GM06990 (cell line): ENCODE measurements at regions not wholly inside any gene's neighbourhood (a gene's known extent, or its start where the extent isn't known, plus 50 kb on each side); places are given as distances from the start of the nearest gene placed in this dataset.

ENCODE experiments used
- DNase-seq: peaks from one replicate; pipeline ENCODE4 v3.0.0-alpha.2; 2011; ENCODE audit not compliant: insufficient read length; ENCODE audit errors: extremely low read depth
- H3K27me3 ChIP-seq: replicated peaks from 2 replicates; pipeline ENCODE4 v1.6.0; 2011; ENCODE audit warnings: low read length; ENCODE audit not compliant: control insufficient read depth, insufficient read depth
- H3K36me3 ChIP-seq: 2 replicates; pipeline ENCODE4 v1.5.1; 2011; ENCODE audit warnings: low read length; ENCODE audit not compliant: control insufficient read depth, insufficient read depth
- H3K4me3 ChIP-seq: replicated peaks from 2 replicates; pipeline ENCODE4 v1.5.1; 2011; ENCODE audit warnings: low read depth, mild to moderate bottlenecking, control low read depth, low read length
- TF ChIP-seq, protein P1 (sequence below): IDR thresholded peaks from 2 replicates; pipeline ENCODE4 v1.5.1; 2011; ENCODE audit warnings: low read length, control low read depth, mild to moderate bottlenecking, inconsistent platforms; ENCODE audit not compliant: insufficient read depth, poor library complexity, severe bottlenecking

- H3K4me3 ChIP-seq = no peak overlapping the region
- TF ChIP-seq, protein P1, sequence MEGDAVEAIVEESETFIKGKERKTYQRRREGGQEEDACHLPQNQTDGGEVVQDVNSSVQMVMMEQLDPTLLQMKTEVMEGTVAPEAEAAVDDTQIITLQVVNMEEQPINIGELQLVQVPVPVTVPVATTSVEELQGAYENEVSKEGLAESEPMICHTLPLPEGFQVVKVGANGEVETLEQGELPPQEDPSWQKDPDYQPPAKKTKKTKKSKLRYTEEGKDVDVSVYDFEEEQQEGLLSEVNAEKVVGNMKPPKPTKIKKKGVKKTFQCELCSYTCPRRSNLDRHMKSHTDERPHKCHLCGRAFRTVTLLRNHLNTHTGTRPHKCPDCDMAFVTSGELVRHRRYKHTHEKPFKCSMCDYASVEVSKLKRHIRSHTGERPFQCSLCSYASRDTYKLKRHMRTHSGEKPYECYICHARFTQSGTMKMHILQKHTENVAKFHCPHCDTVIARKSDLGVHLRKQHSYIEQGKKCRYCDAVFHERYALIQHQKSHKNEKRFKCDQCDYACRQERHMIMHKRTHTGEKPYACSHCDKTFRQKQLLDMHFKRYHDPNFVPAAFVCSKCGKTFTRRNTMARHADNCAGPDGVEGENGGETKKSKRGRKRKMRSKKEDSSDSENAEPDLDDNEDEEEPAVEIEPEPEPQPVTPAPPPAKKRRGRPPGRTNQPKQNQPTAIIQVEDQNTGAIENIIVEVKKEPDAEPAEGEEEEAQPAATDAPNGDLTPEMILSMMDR = no peak
- no peak for DNase-seq
- H3K27me3 ChIP-seq = no peaks in the 10 kb centered on the region
- no peaks in the 10 kb centered on the region for H3K36me3 ChIP-seq
These were observed 558.2 kb downstream of the SLITRK6 start for GRCh38 chr13:85241060-85241459.

DNA sequence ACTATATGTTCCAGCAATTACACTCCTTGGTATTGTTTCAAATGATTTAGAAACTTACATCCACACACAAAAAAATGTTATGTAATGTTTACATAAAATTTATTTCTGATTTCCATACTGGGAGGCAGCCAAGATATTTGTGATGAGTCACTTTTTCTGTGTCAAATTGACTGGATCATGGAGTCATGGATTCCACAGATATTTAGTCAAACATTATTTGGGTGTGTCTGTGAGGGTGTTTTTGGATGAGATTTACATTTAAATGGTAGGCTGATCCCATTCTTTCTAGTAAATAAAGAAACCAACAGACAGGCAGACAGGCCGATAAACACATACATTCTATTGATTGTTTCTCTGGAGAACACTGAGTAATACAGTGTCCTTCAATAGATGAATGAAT lies 562.8 kb downstream of the SLITRK6 start:
- Histone ChIP-seq H3K27me3 (no peaks in the 10 kb centered on the region), H3K4me3 (no peak overlapping the region), H3K36me3 (no peaks in the 10 kb centered on the region)
- no peak for DNase-seq
- TF ChIP-seq, protein P1 = no peak

DNA sequence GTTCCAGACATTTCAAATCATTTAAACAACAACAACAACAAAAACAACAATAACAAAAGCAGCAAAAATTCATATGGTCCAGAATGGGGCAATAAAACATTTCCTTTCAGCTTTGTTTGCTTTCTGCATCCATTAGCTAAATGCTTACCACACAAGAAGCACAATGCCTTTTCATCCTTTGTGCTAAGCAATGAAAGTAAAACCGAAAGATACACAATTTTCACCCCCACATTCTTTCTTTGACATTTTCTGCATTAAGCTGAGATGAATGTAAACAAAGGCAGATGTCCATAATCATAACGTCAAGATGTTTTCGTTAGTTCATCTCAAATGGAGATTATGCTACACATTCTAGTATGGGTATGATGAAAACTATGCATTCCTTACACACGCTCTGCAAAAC lies 568.5 kb downstream of the SLITRK6 start:
- no peak for DNase-seq
- Histone ChIP-seq H3K4me3 (no peak overlapping the region), H3K36me3 (no peaks in the 10 kb centered on the region), H3K27me3 (no peaks in the 10 kb centered on the region)
- TF ChIP-seq, protein P1 = no peak

DNA sequence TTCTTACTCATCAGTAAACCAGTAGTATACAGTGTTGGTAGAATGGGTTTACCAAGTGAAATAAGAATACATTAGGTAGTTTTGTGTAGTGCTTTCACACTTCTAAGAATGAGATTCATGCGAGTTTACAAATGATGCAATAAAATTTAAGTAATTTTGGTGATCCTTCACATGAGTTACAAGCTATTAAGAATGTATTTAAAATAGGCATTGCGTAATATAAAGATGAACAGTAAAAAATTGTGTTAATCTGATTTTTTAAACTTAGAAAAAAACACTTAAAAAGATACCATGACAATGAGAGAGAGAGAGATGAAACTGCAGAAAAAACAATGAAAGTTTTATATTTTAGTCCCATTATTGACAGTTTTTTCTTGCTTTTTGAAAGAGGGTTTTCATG lies 570.5 kb downstream of the SLITRK6 start:
- TF ChIP-seq, protein P1 = no peak
- DNase-seq = no peak
- no peaks in the 10 kb centered on the region for H3K36me3 ChIP-seq

GRCh38 chr13:85223883-85224656 lies 575.1 kb downstream of the SLITRK6 start:
- no peak for DNase-seq
- Histone ChIP-seq H3K27me3 (no peaks in the 10 kb centered on the region), H3K4me3 (no peak overlapping the region), H3K36me3 (no peaks in the 10 kb centered on the region)
- TF ChIP-seq, protein P1 = no peak

More for the DNA sequence above, 570.5 kb downstream of the SLITRK6 start:
- Histone ChIP-seq H3K27me3 (no peaks in the 10 kb centered on the region), H3K4me3 (no peak overlapping the region)
